OCI-LY1 (cell line): ENCODE measurements at regions not wholly inside any gene's neighbourhood (a gene's known extent, or its start where the extent isn't known, plus 50 kb on each side); places are given as distances from the start of the nearest gene placed in this dataset.

Experiments
- H2AFZ ChIP-seq: fragments of 200-600 bp; sonication (generic), shearing (Covaris generic); 2 replicates; pipeline ENCODE4 v1.6.0; 2014; ENCODE audit warnings: antibody characterized with exemption, mild to moderate bottlenecking, low read length
- H3F3A ChIP-seq: fragments of 200-600 bp; sonication (generic), shearing (Covaris generic); 2 replicates; pipeline ENCODE4 v1.6.0; 2014; ENCODE audit warnings: mild to moderate bottlenecking, antibody characterized with exemption, low read length, moderate library complexity; ENCODE audit not compliant: insufficient read depth
- H3K27ac ChIP-seq: fragments of 200-600 bp; sonication (generic); 2 replicates; pipeline ENCODE4 v1.5.1; 2014; ENCODE audit warnings: low read length, mixed run types, mild to moderate bottlenecking, low read depth; ENCODE audit not compliant: poor library complexity, severe bottlenecking
- H3K27me3 ChIP-seq: fragments of 200-600 bp; sonication (generic); 2 replicates; pipeline ENCODE4 v1.6.0; 2014; ENCODE audit warnings: antibody characterized with exemption, mild to moderate bottlenecking, low read length, moderate library complexity; ENCODE audit not compliant: insufficient read depth
- H3K36me3 ChIP-seq: fragments of 200-600 bp; sonication (generic); 2 replicates; pipeline ENCODE4 v1.6.1; 2014; ENCODE audit warnings: mild to moderate bottlenecking, antibody characterized with exemption, low read length, moderate library complexity, mixed read lengths; ENCODE audit not compliant: insufficient read depth
- H3K4me1 ChIP-seq: fragments of 200-600 bp; sonication (generic); 2 replicates; pipeline ENCODE4 v1.5.1; 2014; ENCODE audit warnings: mild to moderate bottlenecking, low read length, moderate library complexity; ENCODE audit not compliant: insufficient read depth, severe bottlenecking
- H3K4me2 ChIP-seq: fragments of 200-600 bp; sonication (generic), shearing (Covaris generic); 2 replicates; pipeline ENCODE4 v1.6.1; 2014; ENCODE audit warnings: low read length
- H3K4me3 ChIP-seq: fragments of 200-600 bp; sonication (generic); 2 replicates; pipeline ENCODE4 v1.5.1; 2014; ENCODE audit warnings: low read length, low read depth, mild to moderate bottlenecking, mixed read lengths; ENCODE audit not compliant: poor library complexity, severe bottlenecking
- H3K79me2 ChIP-seq: fragments of 200-600 bp; shearing (Covaris generic); 2 replicates; pipeline ENCODE4 v1.6.1; 2016; ENCODE audit warnings: mixed run types, low read length, mixed read lengths; ENCODE audit not compliant: insufficient read depth
- H3K9ac ChIP-seq: fragments of 200-600 bp; sonication (generic), shearing (Covaris generic); 2 replicates; pipeline ENCODE4 v1.6.1; 2014; ENCODE audit warnings: mild to moderate bottlenecking, low read length, mixed read lengths
- H3K9me2 ChIP-seq: fragments of 200-600 bp; sonication (generic), shearing (Covaris generic); 2 replicates; pipeline ENCODE4 v1.6.1; 2014; ENCODE audit warnings: low read depth, mild to moderate bottlenecking, low read length, mixed read lengths
- H3K9me3 ChIP-seq: fragments of 200-600 bp; shearing (Covaris generic); 2 replicates; pipeline ENCODE4 v1.6.1; 2014; ENCODE audit warnings: low read length, mixed read lengths
- H4K20me1 ChIP-seq: fragments of 200-600 bp; sonication (generic), shearing (Covaris generic); 2 replicates; pipeline ENCODE4 v1.6.0; 2016; ENCODE audit warnings: mild to moderate bottlenecking, low read length; ENCODE audit not compliant: insufficient read depth
- CTCF ChIP-seq: fragments of 200-600 bp; sonication (generic), shearing (Covaris generic); IDR thresholded peaks from 2 replicates; pipeline ENCODE4 v1.5.1; 2017; ENCODE audit warnings: mild to moderate bottlenecking, antibody characterized with exemption, low read length, moderate library complexity, mixed read lengths
- EZH2 ChIP-seq: fragments of 200-600 bp; sonication (generic), shearing (Covaris generic); IDR thresholded peaks from 2 replicates; pipeline ENCODE4 v1.8.0; 2017; ENCODE audit warnings: borderline replicate concordance, mixed run types, mild to moderate bottlenecking, antibody characterized with exemption, low read length, moderate library complexity, mixed read lengths

DNA sequence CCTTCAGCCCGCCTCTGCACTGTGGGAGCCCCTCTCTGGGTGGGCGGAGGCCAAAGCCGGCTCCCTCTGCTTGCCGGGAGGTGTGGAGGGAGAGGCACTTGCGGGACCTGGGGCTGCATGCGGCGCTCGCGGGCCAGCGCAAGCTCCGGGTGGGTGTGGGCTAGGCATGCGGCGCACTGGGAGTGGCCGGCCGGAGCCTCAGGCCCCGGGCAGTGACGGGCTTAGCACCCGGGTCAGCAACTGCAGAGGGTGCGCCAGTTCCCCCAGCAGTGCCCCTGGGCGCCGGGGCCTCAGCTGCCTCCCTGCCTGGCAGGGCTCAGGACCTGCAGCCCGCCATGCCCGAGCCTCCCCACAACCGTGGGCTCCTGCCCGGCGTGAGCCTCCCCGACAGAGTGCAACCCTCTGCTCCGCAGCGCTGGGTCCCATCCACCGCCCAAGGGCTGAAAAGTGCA, 98.9 kb upstream of the POU1F1 start:
- no peak for TF ChIP-seq EZH2
- TF ChIP-seq CTCF: no peak
- Histone ChIP-seq H2AFZ (no peak overlapping the region), H4K20me1 (no peaks in the 10 kb centered on the region), H3K9ac (no peak overlapping the region), H3K9me2 (no peaks in the 10 kb centered on the region), H3K36me3 (no peaks in the 10 kb centered on the region), H3K79me2 (no peaks in the 10 kb centered on the region), H3F3A (no peaks in the 10 kb centered on the region), H3K4me1 (no peaks in the 10 kb centered on the region), H3K27ac (no peak overlapping the region), H3K27me3 (no peaks in the 10 kb centered on the region), H3K4me2 (no peak overlapping the region), H3K4me3 (no peak overlapping the region), H3K9me3 (no peaks in the 10 kb centered on the region)

DNA sequence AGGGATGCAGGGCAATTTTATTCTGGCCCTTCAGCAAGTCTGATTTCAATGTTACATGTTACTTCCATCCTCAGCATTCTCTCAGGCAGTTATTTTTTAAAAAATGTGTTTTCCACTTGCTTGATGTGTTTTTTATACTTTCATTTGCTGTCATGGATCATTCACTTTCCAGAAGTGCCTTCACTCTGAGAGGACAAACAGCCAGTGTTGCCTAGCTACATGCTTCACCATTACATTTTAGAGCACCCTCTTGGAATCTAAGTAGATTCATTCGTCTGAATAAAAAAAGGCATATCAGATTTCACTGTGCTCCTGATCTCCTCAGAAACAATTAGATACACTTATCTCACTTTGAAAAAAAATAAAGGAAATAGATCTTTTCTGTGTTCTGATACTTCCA, 93.6 kb upstream of the POU1F1 start:
- TF ChIP-seq CTCF (no peak), EZH2 (no peak)
- Histone ChIP-seq H3K9me3 (no peaks in the 10 kb centered on the region), H2AFZ (no peak overlapping the region)

DNA sequence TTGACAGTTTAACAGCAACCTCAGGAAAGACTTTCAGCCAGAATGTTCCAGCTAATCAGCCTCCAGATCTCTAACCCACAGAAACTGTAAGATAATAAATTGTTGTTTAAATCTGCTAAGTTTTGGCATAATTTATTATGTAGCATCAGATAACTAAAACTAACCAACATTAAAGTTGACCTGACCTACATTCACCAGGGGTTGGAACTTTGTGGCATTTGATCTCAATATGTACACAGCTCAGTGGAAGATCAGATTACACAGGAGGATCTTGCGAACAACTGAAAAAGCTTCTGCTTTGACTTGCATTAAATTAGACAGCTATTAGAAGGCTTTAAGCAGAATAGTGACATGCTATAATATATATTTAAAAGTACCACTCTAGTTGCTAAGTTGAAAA, 91.4 kb upstream of the POU1F1 start:
- Histone ChIP-seq H3K4me1 (no peaks in the 10 kb centered on the region), H3K27ac (no peak overlapping the region), H4K20me1 (no peaks in the 10 kb centered on the region), H3K9me3 (no peaks in the 10 kb centered on the region), H3K79me2 (no peaks in the 10 kb centered on the region), H3K9ac (no peak overlapping the region), H3F3A (no peaks in the 10 kb centered on the region), H3K4me2 (no peak overlapping the region), H3K36me3 (no peaks in the 10 kb centered on the region), H3K4me3 (no peak overlapping the region), H3K9me2 (no peaks in the 10 kb centered on the region), H2AFZ (no peak overlapping the region), H3K27me3 (no peaks in the 10 kb centered on the region)
- TF ChIP-seq EZH2 (no peak), CTCF (no peak)

More for the DNA sequence above, 93.6 kb upstream of the POU1F1 start:
- H3K27me3 ChIP-seq: no peaks in the 10 kb centered on the region
- H3F3A ChIP-seq: no peaks in the 10 kb centered on the region
- no peak overlapping the region for H3K27ac ChIP-seq
- no peaks in the 10 kb centered on the region for H4K20me1 ChIP-seq
- H3K36me3 ChIP-seq: no peaks in the 10 kb centered on the region
- H3K4me2 ChIP-seq: no peak overlapping the region
- no peaks in the 10 kb centered on the region for H3K4me1 ChIP-seq
- H3K9me2 ChIP-seq: no peaks in the 10 kb centered on the region
- no peaks in the 10 kb centered on the region for H3K79me2 ChIP-seq
- H3K9ac ChIP-seq: no peak overlapping the region
- no peak overlapping the region for H3K4me3 ChIP-seq
